Thyroid gland (tissue), 4 donors: ENCODE measurements at regions not wholly inside any gene's neighbourhood (a gene's known extent, or its start where the extent isn't known, plus 50 kb on each side); places are given as distances from the start of the nearest gene placed in this dataset.

Experiments
- POLR2A ChIP-seq, 2 donors: fragments of 450-650 bp; IDR thresholded peaks; one replicate each; pipeline ENCODE4 v1.6.1; 2017; ENCODE audit warnings: antibody characterized with exemption in 2 of 2, mild to moderate bottlenecking in 2 of 2, moderate library complexity in 1 of 2
- TF ChIP-seq, protein P1 (sequence below), 6 experiments: fragments of 200-600 bp in 3 of 6; fragments of 450-650 bp in 3 of 6; sonication (generic) in 3 of 6; IDR thresholded peaks; one replicate each; pipeline ENCODE4 v1.5.1; 2016 to 2019; ENCODE audit warnings: antibody characterized with exemption in 6 of 6, mild to moderate bottlenecking in 2 of 6, inconsistent platforms in 1 of 6, moderate library complexity in 1 of 6

DNA sequence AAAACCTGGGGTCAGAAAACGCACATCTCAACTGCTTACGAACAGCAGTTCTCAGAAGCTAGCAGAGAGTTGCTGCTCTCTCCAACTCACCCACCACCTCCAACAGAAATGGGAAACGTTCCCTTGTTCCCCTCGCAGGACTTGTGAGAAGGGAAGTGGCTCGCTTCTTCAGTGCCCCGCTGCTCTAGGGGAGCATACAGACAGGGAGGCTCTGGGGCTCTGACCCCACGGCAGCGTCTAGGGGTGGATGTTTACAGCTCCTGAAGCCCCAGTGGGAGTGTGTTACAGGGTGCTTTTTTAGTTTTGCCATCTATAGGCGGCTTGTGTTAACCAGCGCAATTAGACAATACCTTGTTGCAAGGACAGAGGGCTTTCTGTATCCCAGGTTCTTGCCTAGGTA lies 267.7 kb upstream of the ACTBL2 start:
- TF ChIP-seq, protein P1, sequence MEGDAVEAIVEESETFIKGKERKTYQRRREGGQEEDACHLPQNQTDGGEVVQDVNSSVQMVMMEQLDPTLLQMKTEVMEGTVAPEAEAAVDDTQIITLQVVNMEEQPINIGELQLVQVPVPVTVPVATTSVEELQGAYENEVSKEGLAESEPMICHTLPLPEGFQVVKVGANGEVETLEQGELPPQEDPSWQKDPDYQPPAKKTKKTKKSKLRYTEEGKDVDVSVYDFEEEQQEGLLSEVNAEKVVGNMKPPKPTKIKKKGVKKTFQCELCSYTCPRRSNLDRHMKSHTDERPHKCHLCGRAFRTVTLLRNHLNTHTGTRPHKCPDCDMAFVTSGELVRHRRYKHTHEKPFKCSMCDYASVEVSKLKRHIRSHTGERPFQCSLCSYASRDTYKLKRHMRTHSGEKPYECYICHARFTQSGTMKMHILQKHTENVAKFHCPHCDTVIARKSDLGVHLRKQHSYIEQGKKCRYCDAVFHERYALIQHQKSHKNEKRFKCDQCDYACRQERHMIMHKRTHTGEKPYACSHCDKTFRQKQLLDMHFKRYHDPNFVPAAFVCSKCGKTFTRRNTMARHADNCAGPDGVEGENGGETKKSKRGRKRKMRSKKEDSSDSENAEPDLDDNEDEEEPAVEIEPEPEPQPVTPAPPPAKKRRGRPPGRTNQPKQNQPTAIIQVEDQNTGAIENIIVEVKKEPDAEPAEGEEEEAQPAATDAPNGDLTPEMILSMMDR (IDR thresholded peaks at IDR 0.05) = no peak
- no peak for TF ChIP-seq POLR2A (IDR thresholded peaks at IDR 0.05)
